K562 (cell line): ENCODE measurements at regions not wholly inside any gene's neighbourhood (a gene's known extent, or its start where the extent isn't known, plus 50 kb on each side); places are given as distances from the start of the nearest gene placed in this dataset.

ENCODE experiments used
- ATAC-seq: fragments of 200-7000 bp; cut with Tn5 transposase; 3 replicates; pipeline ENCODE4 v1.9.1; 2020; ENCODE audit warnings: moderate library complexity
- BruUV-seq: library from RNA; stranded (reverse); fragments of 400-500 nt; replicated peaks from 2 replicates; lab custom pipeline; 2021; lab: Mats Ljungman, UMichigan
- CTCF ChIA-PET: fragments of 300-600 bp; formaldehyde crosslinking; extraction: SDS; loops from one replicate; lab custom pipeline; 2021; ENCODE audit warnings: low intra/inter-chr PET ratio; lab: Yijun Ruan, JAX
- POLR2A ChIA-PET: fragments of 300-600, 350-650 bp; sonication (Branson Sonifier 250); formaldehyde crosslinking; extraction: SDS; loops from one replicate; lab custom pipeline; 2021; ENCODE audit warnings: antibody characterized with exemption, inconsistent platforms; lab: Yijun Ruan, JAX
- DNase-seq, 4 experiments: peaks; one replicate each; pipeline versions ENCODE4 v3.0.0 to v3.0.0-alpha.2; 2011 to 2018; ENCODE audit warnings: low spot score in 3 of 4, mixed read lengths in 3 of 4; ENCODE audit errors: extremely low read depth in 1 of 4
- FAIRE-seq: peaks from 2 replicates; lab custom pipeline; 2011; peaks lifted over from hg19 to GRCh38; lab: Jason Lieb, UNC
- H2AFZ ChIP-seq: 2 replicates; pipeline ENCODE4 v1.6.0; 2011; ENCODE audit warnings: low read depth, low read length, control low read depth, inconsistent platforms
- H3K27ac ChIP-seq: fragments of 200-600 bp; 3 replicates; pipeline ENCODE4 v1.8.0; 2011; ENCODE audit warnings: low read depth, mild to moderate bottlenecking, control low read depth, inconsistent platforms, low read length, moderate library complexity, mixed read lengths; ENCODE audit errors: extremely low read depth
- H3K27me3 ChIP-seq, 2 experiments: fragments of 300-600 bp in 1 of 2; 2 replicates in 1 of 2; 3 replicates in 1 of 2; pipeline versions ENCODE4 v1.6.0 to v1.8.0; 2011; ENCODE audit warnings: inconsistent platforms in 2 of 2, low read length in 2 of 2, mild to moderate bottlenecking in 1 of 2, mixed read lengths in 1 of 2, moderate library complexity in 1 of 2; ENCODE audit not compliant: control insufficient read depth in 2 of 2, insufficient read depth in 2 of 2
- H3K36me3 ChIP-seq: fragments of 300-600 bp; 3 replicates; pipeline ENCODE4 v1.8.0; 2011; ENCODE audit warnings: mild to moderate bottlenecking, low read length, inconsistent platforms; ENCODE audit not compliant: control insufficient read depth, insufficient read depth
- H3K4me1 ChIP-seq, 2 experiments: fragments of 200-600 bp in 1 of 2; replicated peaks in 1 of 2; 2 replicates in 1 of 2; 3 replicates in 1 of 2; pipeline versions ENCODE4 v1.5.1 to v1.8.0; 2011; ENCODE audit warnings: inconsistent platforms in 2 of 2, low read length in 2 of 2, mild to moderate bottlenecking in 1 of 2, mixed read lengths in 1 of 2, moderate library complexity in 1 of 2; ENCODE audit not compliant: control insufficient read depth in 2 of 2, insufficient read depth in 2 of 2
- H3K4me2 ChIP-seq: 2 replicates; pipeline ENCODE4 v1.6.1; 2011; ENCODE audit warnings: low read length, control low read depth, inconsistent platforms, mixed read lengths; ENCODE audit not compliant: insufficient read depth
- H3K4me3 ChIP-seq: fragments of 200-600 bp; sonication (generic), shearing (Covaris generic); 2 replicates; pipeline ENCODE4 v1.5.1; 2016; ENCODE audit warnings: control low read depth, inconsistent platforms
- H3K79me2 ChIP-seq: fragments of 200-600 bp; 3 replicates; pipeline ENCODE4 v1.8.0; 2011; ENCODE audit warnings: low read length, inconsistent platforms; ENCODE audit not compliant: control insufficient read depth, insufficient read depth
- H3K9ac ChIP-seq, 2 experiments: 2 replicates each; pipeline versions ENCODE4 v1.6.0 to v1.6.1; 2011; ENCODE audit warnings: low read depth in 2 of 2, low read length in 2 of 2, control low read depth in 1 of 2, inconsistent platforms in 1 of 2, mild to moderate bottlenecking in 1 of 2, mixed read lengths in 1 of 2; ENCODE audit not compliant: insufficient read depth in 1 of 2
- H3K9me1 ChIP-seq: one replicate; pipeline ENCODE4 v1.6.0; 2011; ENCODE audit warnings: inconsistent platforms, mild to moderate bottlenecking, low read length, moderate library complexity; ENCODE audit not compliant: control insufficient read depth, insufficient read depth
- H3K9me3 ChIP-seq: replicated peaks from 2 replicates; pipeline ENCODE4 v1.5.1; 2011; ENCODE audit warnings: low read depth, low read length, inconsistent platforms; ENCODE audit not compliant: control insufficient read depth, insufficient read depth
- H4K20me1 ChIP-seq: replicated peaks from 2 replicates; pipeline ENCODE4 v1.6.1; 2011; ENCODE audit warnings: low read length, inconsistent platforms, mixed read lengths; ENCODE audit not compliant: control insufficient read depth, insufficient read depth
- C11orf30 ChIP-seq: fragments of 450-650 bp; IDR thresholded peaks from 2 replicates; pipeline ENCODE4 v1.6.1; 2016; ENCODE audit warnings: low read depth, mild to moderate bottlenecking
- CC2D1A ChIP-seq: fragments of 450-650 bp; IDR thresholded peaks from 2 replicates; pipeline ENCODE4 v1.6.1; 2017; ENCODE audit warnings: mild to moderate bottlenecking
- CEBPB ChIP-seq: fragments of 450-650 bp; IDR thresholded peaks from 2 replicates; pipeline ENCODE4 v1.6.1; 2016; ENCODE audit warnings: missing genetic modification characterization, missing compliant biosample characterization
- ELF4 ChIP-seq: fragments of 450-650 bp; formaldehyde crosslinking; IDR thresholded peaks from 2 replicates; pipeline ENCODE4 v1.4.0; 2022; ENCODE audit warnings: missing genetic modification characterization
- EZH2 ChIP-seq: IDR thresholded peaks from 2 replicates; pipeline ENCODE4 v1.6.1; 2012; ENCODE audit warnings: low read depth, mild to moderate bottlenecking, inconsistent platforms, low read length, borderline replicate concordance
- FOXJ3 ChIP-seq: sonication (generic); formaldehyde crosslinking; IDR thresholded peaks from 2 replicates; pipeline ENCODE4 v1.4.0; 2020; ENCODE audit warnings: mild to moderate bottlenecking, missing genetic modification reagents
- FOXM1 ChIP-seq, 2 experiments: fragments of 450-650 bp in 1 of 2; sonication (generic) in 1 of 2; formaldehyde crosslinking in 1 of 2; IDR thresholded peaks; 2 replicates each; pipeline versions ENCODE4 v1.6.1 to v1.9.0; 2017 to 2022; ENCODE audit warnings: low read depth in 2 of 2, mild to moderate bottlenecking in 2 of 2, missing genetic modification reagents in 1 of 2, moderate library complexity in 1 of 2
- MAFG ChIP-seq: fragments of 450-650 bp; conservative IDR thresholded peaks from 2 replicates; pipeline ENCODE4 v1.6.1; 2016; ENCODE audit warnings: missing genetic modification characterization, missing compliant biosample characterization
- MEIS2 ChIP-seq: fragments of 450-650 bp; IDR thresholded peaks from 2 replicates; pipeline ENCODE4 v1.6.1; 2014; ENCODE audit warnings: mild to moderate bottlenecking; ENCODE audit not compliant: partially characterized antibody
- NBN ChIP-seq: fragments of 450-650 bp; IDR thresholded peaks from 2 replicates; pipeline ENCODE4 v1.6.1; 2016; ENCODE audit warnings: low read depth, mild to moderate bottlenecking
- NFE2 ChIP-seq: IDR thresholded peaks from 2 replicates; pipeline ENCODE4 v1.6.1; 2014; ENCODE audit warnings: antibody characterized with exemption, low read depth
- POLR2AphosphoS5 ChIP-seq: IDR thresholded peaks from 2 replicates; pipeline ENCODE4 v1.6.1; 2011; ENCODE audit warnings: mild to moderate bottlenecking, low read depth, low read length, moderate library complexity; ENCODE audit not compliant: control insufficient read depth, insufficient read depth
- PREB ChIP-seq: sonication (generic); formaldehyde crosslinking; IDR thresholded peaks from 2 replicates; pipeline ENCODE4 v1.8.1; 2023; ENCODE audit warnings: mild to moderate bottlenecking, missing genetic modification reagents
- SP1 ChIP-seq: sonication (generic); formaldehyde crosslinking; IDR thresholded peaks from 2 replicates; pipeline ENCODE4 v1.8.1; 2022; ENCODE audit warnings: mild to moderate bottlenecking, missing genetic modification reagents
- SPI1 ChIP-seq: IDR thresholded peaks from 2 replicates; pipeline ENCODE4 v1.6.1; 2011; ENCODE audit warnings: low read depth, low read length, control low read depth, borderline replicate concordance
- STAG1 ChIP-seq: sonication (generic); formaldehyde crosslinking; IDR thresholded peaks from 2 replicates; pipeline ENCODE4 v1.5.0; 2020; ENCODE audit warnings: missing genetic modification reagents, borderline replicate concordance
- ZNF165 ChIP-seq: fragments of 250-450 bp; sonication (Bioruptor Pico); IDR thresholded peaks from 2 replicates; pipeline ENCODE4 v1.4.0; 2020; ENCODE audit warnings: borderline replicate concordance
- ZSCAN29 ChIP-seq: fragments of 450-650 bp; IDR thresholded peaks from 2 replicates; pipeline ENCODE4 v1.6.1; 2017
- WGBS: fragments of 100-300 bp; shearing (Covaris generic); methylation state at CpG from one replicate; pipeline ENCODE4 v1.1.6; 2016; ENCODE audit warnings: low coverage, mixed read lengths; ENCODE audit not compliant: insufficient coverage; ENCODE audit errors: missing lambda C conversion rate; 5-methylcytosine and 5-hydroxymethylcytosine counted together
- in situ Hi-C: fragments of 300-500 bp; cut with MboI; formaldehyde crosslinking; loops from 4 replicates; pipeline ENCODE4 v1.15.0; 2018; ENCODE audit warnings: inconsistent platforms, mixed read lengths
- intact Hi-C: fragments of 100-400 bp; cut with micrococcal nuclease; formaldehyde crosslinking; loops from 2 replicates; pipeline ENCODE4 v1.14.2; 2022

GRCh38 chr18:987325-988186 lies 82.9 kb downstream of the ADCYAP1 start:
- CTCF ChIA-PET = interaction anchor here (0.5 kb wide), 1 partner anchor 528 kb away, joined by 3 read pairs; no protein-coding TSS in a partner anchor
- Histone ChIP-seq H4K20me1 (peaks cover 7% of the 10 kb centered on the region), H3K9me1 (no peaks in the 10 kb centered on the region), H3K9ac (no peak overlapping the region), H2AFZ (no peak overlapping the region), H3K9me3 (no peaks in the 10 kb centered on the region), H3K36me3 (no peaks in the 10 kb centered on the region), H3K27me3 (no peaks in the 10 kb centered on the region), H3K27ac (peak overlapping the region; percentile 17; the same call in 1 of the 3 replicates), H3K4me2 (no peak overlapping the region), H3K4me1 (peaks cover 0 to 13% of the 10 kb centered on the region in 2 experiments; a peak in 3 of 5 replicates), H3K79me2 (no peaks in the 10 kb centered on the region), H3K4me3 (no peak overlapping the region)
- FAIRE-seq (peak; percentile 92), ATAC-seq (peak; percentile 97), DNase-seq (peak; percentile 38 to 88 (median 59))
- POLR2A ChIA-PET = interaction anchor here (0.6 to 4.5 kb wide), 9 partner anchors 8 to 451 kb away, joined by 3 to 57 read pairs (median 5); no protein-coding TSS in a partner anchor
- intact Hi-C loops (no loop called here), in situ Hi-C loops (no loop called here)
- WGBS = 9% methylated on average over 6 of the region's 6 CpGs
- no TSS peak for BruUV-seq
- TF ChIP-seq ELF4 (CRISPR knock-in tag) (0 out of 2 replicates have a peak, but pooled peaks have one; percentile 24), CC2D1A (0 out of 2 replicates have a peak, but pooled peaks have one; percentile 84), C11orf30 (peak; percentile 96), NBN (0 out of 2 replicates have a peak, but pooled peaks have one; percentile 64), ZSCAN29 (no peak), ZNF165 (CRISPR knock-in tag) (no peak), SP1 (CRISPR knock-in tag) (peak; percentile 24; the same call in 1 of the 2 replicates), FOXM1 (IDR thresholded peaks at IDR 0.05; ENCODE audit: low read depth) (peak; percentile 67), FOXM1 (CRISPR knock-in tag; IDR thresholded peaks at IDR 0.05; ENCODE audit: low read depth) (no peak), PREB (CRISPR knock-in tag) (no peak), MAFG (tag) (peak; percentile 97), FOXJ3 (CRISPR knock-in tag) (no peak), MEIS2 (peak; percentile 81), STAG1 (CRISPR knock-in tag) (no peak), POLR2AphosphoS5 (peak; percentile 49; the same call in 1 of the 2 replicates), CEBPB (peak; percentile 83), SPI1 (no peak), EZH2 (no peak), NFE2 (peak; percentile 99)
